SJSA1 (cell line): ENCODE measurements at regions not wholly inside any gene's neighbourhood (a gene's known extent, or its start where the extent isn't known, plus 50 kb on each side); places are given as distances from the start of the nearest gene placed in this dataset.

ENCODE experiments used
- DNase-seq, 2 experiments: peaks; one replicate each; pipeline ENCODE4 v3.0.0-alpha.2; 2015 to 2020; ENCODE audit warnings: low spot score in 2 of 2, low read depth in 1 of 2
- H3K27ac ChIP-seq: fragments of 250-450 bp; sonication (Bioruptor Pico); 2 replicates; pipeline ENCODE4 v1.5.1; 2020; ENCODE audit warnings: mild to moderate bottlenecking, moderate library complexity
- H3K27me3 ChIP-seq: fragments of 250-450 bp; sonication (Bioruptor Pico); replicated peaks from 2 replicates; pipeline ENCODE4 v1.5.1; 2020; ENCODE audit warnings: mild to moderate bottlenecking, moderate library complexity
- H3K36me3 ChIP-seq: fragments of 250-450 bp; sonication (Bioruptor Pico); 2 replicates; pipeline ENCODE4 v1.5.1; 2020; ENCODE audit warnings: mild to moderate bottlenecking
- H3K4me1 ChIP-seq: fragments of 250-450 bp; sonication (Bioruptor Pico); replicated peaks from 2 replicates; pipeline ENCODE4 v1.6.1; 2021; ENCODE audit warnings: mild to moderate bottlenecking
- H3K4me3 ChIP-seq: fragments of 250-450 bp; sonication (Bioruptor Pico); 2 replicates; pipeline ENCODE4 v1.5.1; 2020; ENCODE audit warnings: mild to moderate bottlenecking
- H3K9me3 ChIP-seq: fragments of 250-450 bp; sonication (Bioruptor Pico); replicated peaks from 2 replicates; pipeline ENCODE4 v1.5.1; 2020; ENCODE audit warnings: mild to moderate bottlenecking

DNA sequence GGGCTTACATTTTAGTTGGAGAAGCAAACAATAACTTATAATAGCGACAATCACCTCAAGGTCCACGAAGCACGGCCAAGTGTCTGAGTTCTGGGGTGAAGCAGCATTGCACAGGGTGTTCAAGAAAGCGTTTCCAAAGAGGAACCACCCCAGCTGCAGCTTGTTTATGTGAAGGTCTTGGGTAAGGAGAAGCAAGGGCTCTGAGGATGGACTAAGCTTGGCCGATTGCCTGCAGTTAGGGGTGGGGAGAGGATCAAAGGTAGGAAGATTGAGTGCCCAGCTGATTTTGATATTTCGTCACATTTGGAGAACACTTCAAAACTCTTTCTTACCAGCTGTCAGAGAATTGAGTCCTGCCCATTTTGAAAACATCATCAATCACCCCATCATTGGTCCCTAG is 321.6 kb upstream of the DNAJC19 start:
- Histone ChIP-seq H3K4me3 (no peak overlapping the region), H3K36me3 (no peaks in the 10 kb centered on the region), H3K27me3 (no peaks in the 10 kb centered on the region), H3K4me1 (no peaks in the 10 kb centered on the region), H3K9me3 (no peaks in the 10 kb centered on the region), H3K27ac (no peak overlapping the region)
- DNase-seq, result no peak

- H3K4me3 ChIP-seq, result no peak overlapping the region
- H3K36me3 ChIP-seq, result no peaks in the 10 kb centered on the region
- DNase-seq, result no peak
- H3K4me1 ChIP-seq, result no peaks in the 10 kb centered on the region
- no peak overlapping the region for H3K27ac ChIP-seq
- H3K9me3 ChIP-seq, result no peaks in the 10 kb centered on the region
- no peaks in the 10 kb centered on the region; the same call in 1 of the 2 replicates for H3K27me3 ChIP-seq
Observed at GRCh38 chr3:181302960-181303359, 313.4 kb upstream of the DNAJC19 start.

GRCh38 chr3:181300033-181300432 is 310.5 kb upstream of the DNAJC19 start:
- no peaks in the 10 kb centered on the region for H3K36me3 ChIP-seq
- no peak overlapping the region for H3K4me3 ChIP-seq
- no peaks in the 10 kb centered on the region for H3K9me3 ChIP-seq
- DNase-seq, result no peak
- H3K27ac ChIP-seq, result no peak overlapping the region
- no peaks in the 10 kb centered on the region for H3K4me1 ChIP-seq
- no peaks in the 10 kb centered on the region; the same call in 1 of the 2 replicates for H3K27me3 ChIP-seq

DNA sequence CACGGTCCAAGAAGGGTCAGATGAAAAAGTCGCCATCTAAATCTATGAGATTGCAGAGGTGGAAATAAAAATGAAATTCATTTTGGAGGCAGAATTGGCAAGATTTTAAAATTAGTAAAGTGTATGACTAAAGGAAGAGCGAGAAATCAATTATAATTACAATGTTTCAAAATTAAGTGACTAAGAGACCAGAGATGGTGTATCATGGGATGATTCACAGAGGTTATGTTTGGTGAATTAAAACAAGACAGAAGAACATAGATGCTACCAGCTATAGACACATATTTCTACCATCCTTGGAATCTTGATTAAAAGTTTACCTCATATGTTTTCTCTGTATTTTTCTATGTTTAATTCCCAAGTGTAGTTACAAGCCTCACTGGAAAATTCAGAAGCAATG is 308.9 kb upstream of the DNAJC19 start:
- no peak for DNase-seq
- H3K27ac ChIP-seq, result no peak overlapping the region
- H3K9me3 ChIP-seq, result no peaks in the 10 kb centered on the region
- peaks cover 1% of the 10 kb centered on the region for H3K4me1 ChIP-seq
- no peaks in the 10 kb centered on the region; the same call in 1 of the 2 replicates for H3K27me3 ChIP-seq
- no peak overlapping the region for H3K4me3 ChIP-seq
- no peaks in the 10 kb centered on the region for H3K36me3 ChIP-seq

GRCh38 chr3:181292984-181293383 is 303.4 kb upstream of the DNAJC19 start:
- no peak overlapping the region for H3K27ac ChIP-seq
- H3K4me3 ChIP-seq, result no peak overlapping the region
- no peaks in the 10 kb centered on the region for H3K36me3 ChIP-seq
- H3K4me1 ChIP-seq, result peaks cover 13% of the 10 kb centered on the region
- peak in 1 of 2 experiments; percentile 20 for DNase-seq
- no peaks in the 10 kb centered on the region for H3K9me3 ChIP-seq
- H3K27me3 ChIP-seq, result no peaks in the 10 kb centered on the region

- no peak overlapping the region for H3K4me3 ChIP-seq
- no peak for DNase-seq
- H3K36me3 ChIP-seq, result no peaks in the 10 kb centered on the region
- H3K27me3 ChIP-seq, result no peaks in the 10 kb centered on the region
- peaks cover 13% of the 10 kb centered on the region for H3K4me1 ChIP-seq
- no peak overlapping the region for H3K27ac ChIP-seq
- H3K9me3 ChIP-seq, result no peaks in the 10 kb centered on the region
Observed at GRCh38 chr3:181290941-181291340, 301.4 kb upstream of the DNAJC19 start.

GRCh38 chr3:181289306-181289705 is 299.8 kb upstream of the DNAJC19 start:
- peaks cover 13% of the 10 kb centered on the region for H3K4me1 ChIP-seq
- no peak for DNase-seq
- H3K9me3 ChIP-seq, result no peaks in the 10 kb centered on the region
- H3K36me3 ChIP-seq, result no peaks in the 10 kb centered on the region
- no peak overlapping the region for H3K27ac ChIP-seq
- no peak overlapping the region for H3K4me3 ChIP-seq
- H3K27me3 ChIP-seq, result no peaks in the 10 kb centered on the region

DNA sequence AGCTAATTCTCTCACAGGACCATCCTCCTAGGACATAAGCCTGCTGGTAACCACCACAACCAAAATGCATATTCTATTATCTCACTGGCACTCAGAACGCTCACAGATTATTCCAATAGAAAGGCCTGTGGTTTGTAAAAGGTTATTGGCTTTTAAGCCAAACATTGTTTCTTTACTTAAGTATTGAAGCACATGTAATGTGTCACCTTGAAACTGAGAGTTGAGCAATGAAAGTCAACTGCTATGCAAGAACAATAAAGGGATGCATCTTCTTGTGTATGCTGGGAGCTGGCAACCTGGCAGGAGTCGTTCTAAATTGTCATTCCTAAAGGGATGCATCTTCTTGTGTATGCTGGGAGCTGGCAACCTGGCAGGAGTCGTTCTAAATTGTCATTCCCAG is 298.6 kb upstream of the DNAJC19 start:
- Histone ChIP-seq H3K4me3 (no peak overlapping the region), H3K27me3 (no peaks in the 10 kb centered on the region), H3K27ac (no peak overlapping the region), H3K9me3 (no peaks in the 10 kb centered on the region), H3K36me3 (no peaks in the 10 kb centered on the region), H3K4me1 (peaks cover 9% of the 10 kb centered on the region)
- DNase-seq, result no peak

GRCh38 chr3:181279239-181279565 is 289.7 kb upstream of the DNAJC19 start:
- no peaks in the 10 kb centered on the region for H3K36me3 ChIP-seq
- no peaks in the 10 kb centered on the region for H3K27me3 ChIP-seq
- H3K4me1 ChIP-seq, result no peaks in the 10 kb centered on the region
- DNase-seq, result no peak
- no peak overlapping the region for H3K27ac ChIP-seq
- H3K9me3 ChIP-seq, result no peaks in the 10 kb centered on the region
- H3K4me3 ChIP-seq, result no peak overlapping the region

DNA sequence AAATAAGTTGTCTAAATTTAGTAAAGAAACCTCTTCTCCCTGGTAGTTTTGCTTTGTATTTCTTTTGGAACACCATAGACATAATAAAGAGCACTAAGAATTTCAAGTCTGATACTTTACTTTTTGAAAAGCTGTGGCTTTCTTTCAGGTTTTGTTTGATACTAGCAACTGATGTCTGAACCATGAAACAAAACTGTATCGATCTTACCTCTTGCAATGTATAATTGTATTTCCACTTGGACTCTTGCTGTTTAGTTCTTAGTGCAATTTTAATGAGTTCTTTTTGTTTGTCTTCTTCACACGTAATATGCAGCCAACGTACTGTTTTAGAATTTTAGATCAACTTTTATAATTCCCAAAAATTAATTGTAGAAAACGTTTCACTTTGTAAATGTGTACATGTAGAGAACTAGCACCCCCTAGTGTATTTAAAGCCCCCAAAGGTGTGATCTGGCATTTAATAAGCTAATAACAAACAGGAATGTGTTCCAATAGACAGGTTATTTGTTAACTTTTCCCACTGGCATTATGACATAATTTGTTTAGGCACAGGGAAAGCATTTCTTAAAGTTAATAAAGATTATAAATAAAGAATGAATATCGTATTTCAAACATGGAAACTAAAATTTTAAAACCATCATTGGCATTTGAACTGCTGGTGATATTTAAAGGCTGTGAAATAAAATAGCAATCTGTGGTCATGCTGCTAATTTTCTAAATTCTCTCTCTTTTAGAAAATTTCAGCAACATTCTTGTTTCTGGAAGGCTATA is 289.1 kb upstream of the DNAJC19 start:
- Histone ChIP-seq H3K27ac (no peak overlapping the region), H3K27me3 (no peaks in the 10 kb centered on the region)

DNA sequence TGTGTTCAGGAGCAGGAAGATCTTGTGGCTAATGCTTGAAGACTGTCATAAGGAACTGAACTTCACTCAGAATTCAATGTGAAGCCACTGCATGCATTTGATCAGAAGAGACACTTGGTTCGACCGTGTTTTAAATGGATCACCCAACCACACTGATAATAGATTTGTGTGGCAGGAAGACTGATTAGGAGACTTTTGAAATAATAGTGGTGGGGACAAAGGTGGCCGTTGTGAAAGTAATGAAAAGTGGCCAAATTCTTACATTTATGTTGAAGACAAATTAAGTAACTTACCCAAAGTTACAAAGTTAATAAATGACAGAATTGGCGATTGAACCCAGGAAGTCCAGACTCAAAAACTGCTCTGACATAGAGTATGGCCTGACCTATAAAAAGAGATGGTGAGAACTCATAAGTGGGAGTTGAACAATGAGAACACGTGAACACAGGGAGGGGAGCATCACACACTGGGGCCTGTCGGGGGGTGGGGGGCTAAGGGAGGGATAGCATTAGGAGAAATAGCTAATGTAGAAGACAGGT is 286.9 kb upstream of the DNAJC19 start:
- H3K36me3 ChIP-seq, result no peaks in the 10 kb centered on the region

More for the DNA sequence above, 289.1 kb upstream of the DNAJC19 start:
- Histone ChIP-seq H3K4me1 (no peaks in the 10 kb centered on the region), H3K9me3 (no peaks in the 10 kb centered on the region), H3K36me3 (no peaks in the 10 kb centered on the region), H3K4me3 (no peak overlapping the region)
- DNase-seq, result no peak

GRCh38 chr3:181274025-181274424 is 284.5 kb upstream of the DNAJC19 start:
- H3K36me3 ChIP-seq, result no peaks in the 10 kb centered on the region
- no peak overlapping the region for H3K4me3 ChIP-seq
- no peak for DNase-seq
- H3K27ac ChIP-seq, result no peak overlapping the region
- H3K4me1 ChIP-seq, result no peaks in the 10 kb centered on the region
- no peaks in the 10 kb centered on the region for H3K27me3 ChIP-seq
- H3K9me3 ChIP-seq, result no peaks in the 10 kb centered on the region

More for the DNA sequence above, 286.9 kb upstream of the DNAJC19 start:
- Histone ChIP-seq H3K4me3 (no peak overlapping the region), H3K9me3 (no peaks in the 10 kb centered on the region), H3K4me1 (no peaks in the 10 kb centered on the region), H3K27me3 (no peaks in the 10 kb centered on the region), H3K27ac (no peak overlapping the region)
- DNase-seq, result no peak

DNA sequence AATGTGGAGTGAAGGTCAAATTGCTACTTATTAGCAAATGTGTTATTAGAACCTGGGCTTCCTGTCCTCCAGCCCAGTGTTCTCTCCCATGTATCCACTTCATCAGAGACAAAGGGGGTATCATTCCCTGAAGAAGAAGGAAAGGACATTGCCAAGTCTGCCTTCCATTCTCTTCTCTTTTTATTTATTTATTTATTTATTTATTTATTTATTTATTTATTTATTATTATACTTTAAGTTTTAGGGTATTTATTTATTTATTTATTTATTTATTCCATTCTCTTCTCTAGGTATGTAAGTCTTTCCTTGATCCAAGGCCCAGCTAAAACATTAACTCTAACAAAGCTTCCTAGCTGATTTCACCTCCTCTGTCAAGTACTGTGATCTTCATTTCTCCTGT is 277.8 kb upstream of the DNAJC19 start:
- no peaks in the 10 kb centered on the region for H3K36me3 ChIP-seq
- DNase-seq, result no peak
- H3K4me3 ChIP-seq, result no peak overlapping the region
- H3K27me3 ChIP-seq, result no peaks in the 10 kb centered on the region
- no peak overlapping the region for H3K27ac ChIP-seq
- no peaks in the 10 kb centered on the region for H3K9me3 ChIP-seq
- no peaks in the 10 kb centered on the region for H3K4me1 ChIP-seq

GRCh38 chr3:181265750-181266333 is 276.3 kb upstream of the DNAJC19 start:
- Histone ChIP-seq H3K9me3 (no peaks in the 10 kb centered on the region), H3K36me3 (no peaks in the 10 kb centered on the region), H3K4me3 (peak overlapping the region; percentile 23), H3K27me3 (no peaks in the 10 kb centered on the region), H3K4me1 (no peaks in the 10 kb centered on the region), H3K27ac (no peak overlapping the region)
- peak in 1 of 2 experiments; percentile 26 for DNase-seq
